Thyroid gland (tissue), 4 donors: ENCODE measurements at regions not wholly inside any gene's neighbourhood (a gene's known extent, or its start where the extent isn't known, plus 50 kb on each side); places are given as distances from the start of the nearest gene placed in this dataset.

ENCODE experiments used
- CTCF ChIP-seq, 6 experiments: fragments of 200-600 bp in 3 of 6; fragments of 450-650 bp in 3 of 6; sonication (generic) in 3 of 6; IDR thresholded peaks; one replicate each; pipeline ENCODE4 v1.5.1; 2016 to 2019; ENCODE audit warnings: antibody characterized with exemption in 6 of 6, mild to moderate bottlenecking in 2 of 6, inconsistent platforms in 1 of 6, moderate library complexity in 1 of 6
- POLR2A ChIP-seq, 2 donors: fragments of 450-650 bp; IDR thresholded peaks; one replicate each; pipeline ENCODE4 v1.6.1; 2017; ENCODE audit warnings: antibody characterized with exemption in 2 of 2, mild to moderate bottlenecking in 2 of 2, moderate library complexity in 1 of 2

GRCh38 chr14:95432144-95433093, 84.0 kb downstream of the SYNE3 start:
- TF ChIP-seq CTCF (IDR thresholded peaks at IDR 0.05) (peak; percentile 49 to 88 (median 76)), POLR2A (IDR thresholded peaks at IDR 0.05) (no peak)
